SK-N-SH treated with all-trans-retinoic acid at 6 μM for 48 hours (cell line): ENCODE measurements at regions not wholly inside any gene's neighbourhood (a gene's known extent, or its start where the extent isn't known, plus 50 kb on each side); places are given as distances from the start of the nearest gene placed in this dataset.

Experiments
- ATAC-seq: fragments of 200-7000 bp; cut with Tn5 transposase; 3 replicates; pipeline ENCODE4 v1.9.1; 2020; ENCODE audit warnings: mild to moderate bottlenecking, moderate library complexity
- ARNTL ChIP-seq: fragments of 450-650 bp; formaldehyde crosslinking; IDR thresholded peaks from 2 replicates; pipeline ENCODE4 v1.5.0; 2020; ENCODE audit warnings: low read depth, mild to moderate bottlenecking, moderate library complexity, borderline replicate concordance
- CREB5 ChIP-seq: fragments of 250-450 bp; sonication (Bioruptor Pico); IDR thresholded peaks from 2 replicates; pipeline ENCODE4 v1.5.1; 2020; ENCODE audit warnings: low read depth, mild to moderate bottlenecking, moderate library complexity
- CSDC2 ChIP-seq: fragments of 250-450 bp; sonication (Bioruptor Pico); IDR thresholded peaks from 2 replicates; pipeline ENCODE4 v1.5.0; 2020; ENCODE audit warnings: mild to moderate bottlenecking, moderate library complexity
- CSRNP3 ChIP-seq: fragments of 250-450 bp; sonication (Bioruptor Pico); IDR thresholded peaks from 2 replicates; pipeline ENCODE4 v1.5.1; 2021; ENCODE audit warnings: mild to moderate bottlenecking, moderate library complexity
- GLIS3 ChIP-seq: fragments of 250-450 bp; sonication (Bioruptor Pico); IDR thresholded peaks from 2 replicates; pipeline ENCODE4 v1.5.0; 2020; ENCODE audit warnings: mild to moderate bottlenecking, moderate library complexity
- ISL1 ChIP-seq: fragments of 250-450 bp; sonication (Bioruptor Pico); IDR thresholded peaks from 2 replicates; pipeline ENCODE4 v2.1.2; 2022; ENCODE audit warnings: mild to moderate bottlenecking, moderate library complexity
- OSR1 ChIP-seq: fragments of 250-450 bp; sonication (Bioruptor Pico); IDR thresholded peaks from 2 replicates; pipeline ENCODE4 v1.8.0; 2022; ENCODE audit warnings: moderate library complexity, mild to moderate bottlenecking, inconsistent platforms
- PATZ1 ChIP-seq: fragments of 250-450 bp; sonication (Bioruptor Pico); IDR thresholded peaks from 2 replicates; pipeline ENCODE4 v1.8.0; 2020; ENCODE audit warnings: mild to moderate bottlenecking, moderate library complexity, borderline replicate concordance
- POU6F1 ChIP-seq: fragments of 250-450 bp; sonication (Bioruptor Pico); IDR thresholded peaks from 2 replicates; pipeline ENCODE4 v1.8.0; 2021; ENCODE audit warnings: low read depth, mild to moderate bottlenecking, moderate library complexity, borderline replicate concordance
- PPARA ChIP-seq: fragments of 250-450 bp; sonication (Bioruptor Pico); IDR thresholded peaks from 2 replicates; pipeline ENCODE4 v1.5.0; 2020; ENCODE audit warnings: mild to moderate bottlenecking, borderline replicate concordance
- RARB ChIP-seq: fragments of 250-450 bp; sonication (Bioruptor Pico); IDR thresholded peaks from 2 replicates; pipeline ENCODE4 v1.8.0; 2021; ENCODE audit warnings: mild to moderate bottlenecking, moderate library complexity
- SNAI2 ChIP-seq: fragments of 250-450 bp; sonication (Bioruptor Pico); IDR thresholded peaks from 2 replicates; pipeline ENCODE4 v1.5.0; 2020; ENCODE audit warnings: mild to moderate bottlenecking, moderate library complexity
- TCF4 ChIP-seq: fragments of 250-450 bp; sonication (Bioruptor Pico); IDR thresholded peaks from 2 replicates; pipeline ENCODE4 v1.8.0; 2021; ENCODE audit warnings: mild to moderate bottlenecking, moderate library complexity, borderline replicate concordance
- TSHZ2 ChIP-seq: fragments of 250-450 bp; sonication (Bioruptor Pico); IDR thresholded peaks from 2 replicates; pipeline ENCODE4 v1.5.0; 2020; ENCODE audit warnings: mild to moderate bottlenecking, moderate library complexity
- ZFP3 ChIP-seq: fragments of 250-450 bp; sonication (Bioruptor Pico); IDR thresholded peaks from 2 replicates; pipeline ENCODE4 v1.5.0; 2020; ENCODE audit warnings: mild to moderate bottlenecking, moderate library complexity
- ZFP30 ChIP-seq: fragments of 450-650 bp; formaldehyde crosslinking; IDR thresholded peaks from 2 replicates; pipeline ENCODE4 v1.5.0; 2022; ENCODE audit warnings: mild to moderate bottlenecking, moderate library complexity
- ZNF565 ChIP-seq: fragments of 450-650 bp; formaldehyde crosslinking; conservative IDR thresholded peaks from 2 replicates; pipeline ENCODE4 v1.5.0; 2020; ENCODE audit warnings: low read depth, mild to moderate bottlenecking, moderate library complexity
- ZNF70 ChIP-seq: fragments of 450-650 bp; formaldehyde crosslinking; IDR thresholded peaks from 2 replicates; pipeline ENCODE4 v1.5.0; 2020; ENCODE audit warnings: mild to moderate bottlenecking, moderate library complexity
- ZNF8 ChIP-seq: fragments of 450-650 bp; formaldehyde crosslinking; IDR thresholded peaks from 2 replicates; pipeline ENCODE4 v1.5.0; 2020; ENCODE audit warnings: mild to moderate bottlenecking, moderate library complexity

- ATAC-seq, result peak; percentile 61
- TF ChIP-seq RARB (CRISPR knock-in tag) (no peak), ISL1 (CRISPR knock-in tag) (peak; percentile 69; the same call in 1 of the 2 replicates)
These were observed 64.6 kb upstream of the CREB5 start for GRCh38 chr7:28347475-28348318.

- TF ChIP-seq ISL1 (CRISPR knock-in tag), result peak; percentile 60
- no peak for TF ChIP-seq RARB (CRISPR knock-in tag)
- TF ChIP-seq, all 23 proteins: peak for 1
- ATAC-seq, result peak; percentile 44; the same call in 2 of the 3 replicates
These were observed 63.7 kb upstream of the CREB5 start for GRCh38 chr7:28348636-28349035.

DNA sequence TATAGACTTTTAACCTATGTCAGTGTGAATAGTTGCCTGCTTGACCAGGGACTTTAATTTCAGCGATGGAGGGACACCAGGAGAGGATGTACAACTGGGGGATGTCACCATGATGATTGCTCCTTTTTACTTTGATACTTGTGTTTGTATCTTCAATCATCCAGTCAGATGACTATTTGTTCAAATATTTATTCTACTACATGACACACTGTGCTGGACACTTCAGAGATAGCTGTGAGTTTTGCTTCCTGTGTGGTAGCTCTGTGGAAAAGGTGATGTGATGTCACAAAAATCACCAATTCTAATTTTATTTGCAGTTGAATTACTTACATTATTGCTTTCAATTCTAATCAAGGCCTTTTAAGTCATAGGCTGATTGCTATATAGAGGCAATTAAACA lies 62.7 kb upstream of the CREB5 start:
- ATAC-seq, result no peak
- no peak for TF ChIP-seq PPARA
- no peak for TF ChIP-seq ZFP3 (CRISPR knock-in tag)
- TF ChIP-seq GLIS3, result no peak
- TF ChIP-seq POU6F1, result no peak
- TF ChIP-seq ZNF70 (CRISPR knock-in tag), result no peak
- TF ChIP-seq ARNTL (CRISPR knock-in tag), result no peak
- TF ChIP-seq CSDC2 (CRISPR knock-in tag), result no peak
- TF ChIP-seq PATZ1 (CRISPR knock-in tag), result no peak
- no peak for TF ChIP-seq ISL1 (CRISPR knock-in tag)

GRCh38 chr7:28350662-28351061 lies 61.7 kb upstream of the CREB5 start:
- no peak for ATAC-seq
- TF ChIP-seq TCF4 (CRISPR knock-in tag) (no peak), SNAI2 (no peak), TSHZ2 (CRISPR knock-in tag) (no peak), RARB (CRISPR knock-in tag) (no peak), CREB5 (no peak), ZFP30 (CRISPR knock-in tag) (no peak), ZNF565 (CRISPR knock-in tag) (no peak), CSRNP3 (CRISPR knock-in tag) (no peak), ZNF8 (no peak), CSDC2 (CRISPR knock-in tag) (no peak), ZNF70 (CRISPR knock-in tag) (no peak), OSR1 (CRISPR knock-in tag) (no peak), ISL1 (CRISPR knock-in tag) (no peak)
